K562 (cell line): ENCODE measurements at regions not wholly inside any gene's neighbourhood (a gene's known extent, or its start where the extent isn't known, plus 50 kb on each side); places are given as distances from the start of the nearest gene placed in this dataset.
A peak's percentile ranks its signal among the peaks of the same experiment; 100 is the strongest.

ENCODE experiments used
- ATAC-seq: fragments of 200-7000 bp; cut with Tn5 transposase; 3 replicates; pipeline ENCODE4 v1.9.1; 2020; ENCODE audit warnings: moderate library complexity
- BruUV-seq: library from RNA; stranded (reverse); fragments of 400-500 nt; replicated peaks from 2 replicates; lab custom pipeline; 2021; lab: Mats Ljungman, UMichigan
- CTCF ChIA-PET: fragments of 300-600 bp; formaldehyde crosslinking; extraction: SDS; loops from one replicate; lab custom pipeline; 2021; ENCODE audit warnings: low intra/inter-chr PET ratio; lab: Yijun Ruan, JAX
- POLR2A ChIA-PET: fragments of 300-600, 350-650 bp; sonication (Branson Sonifier 250); formaldehyde crosslinking; extraction: SDS; loops from one replicate; lab custom pipeline; 2021; ENCODE audit warnings: antibody characterized with exemption, inconsistent platforms; lab: Yijun Ruan, JAX
- DNase-seq, 4 experiments: peaks; one replicate each; pipeline versions ENCODE4 v3.0.0 to v3.0.0-alpha.2; 2011 to 2018; ENCODE audit warnings: low spot score in 3 of 4, mixed read lengths in 3 of 4; ENCODE audit errors: extremely low read depth in 1 of 4
- FAIRE-seq: peaks from 2 replicates; lab custom pipeline; 2011; peaks lifted over from hg19 to GRCh38; lab: Jason Lieb, UNC
- H2AFZ ChIP-seq: 2 replicates; pipeline ENCODE4 v1.6.0; 2011; ENCODE audit warnings: low read depth, low read length, control low read depth, inconsistent platforms
- H3K27ac ChIP-seq: fragments of 200-600 bp; 3 replicates; pipeline ENCODE4 v1.8.0; 2011; ENCODE audit warnings: low read depth, mild to moderate bottlenecking, control low read depth, inconsistent platforms, low read length, moderate library complexity, mixed read lengths; ENCODE audit errors: extremely low read depth
- H3K27me3 ChIP-seq, 2 experiments: fragments of 300-600 bp in 1 of 2; 2 replicates in 1 of 2; 3 replicates in 1 of 2; pipeline versions ENCODE4 v1.6.0 to v1.8.0; 2011; ENCODE audit warnings: inconsistent platforms in 2 of 2, low read length in 2 of 2, mild to moderate bottlenecking in 1 of 2, mixed read lengths in 1 of 2, moderate library complexity in 1 of 2; ENCODE audit not compliant: control insufficient read depth in 2 of 2, insufficient read depth in 2 of 2
- H3K36me3 ChIP-seq: fragments of 300-600 bp; 3 replicates; pipeline ENCODE4 v1.8.0; 2011; ENCODE audit warnings: mild to moderate bottlenecking, low read length, inconsistent platforms; ENCODE audit not compliant: control insufficient read depth, insufficient read depth
- H3K4me1 ChIP-seq, 2 experiments: fragments of 200-600 bp in 1 of 2; replicated peaks in 1 of 2; 2 replicates in 1 of 2; 3 replicates in 1 of 2; pipeline versions ENCODE4 v1.5.1 to v1.8.0; 2011; ENCODE audit warnings: inconsistent platforms in 2 of 2, low read length in 2 of 2, mild to moderate bottlenecking in 1 of 2, mixed read lengths in 1 of 2, moderate library complexity in 1 of 2; ENCODE audit not compliant: control insufficient read depth in 2 of 2, insufficient read depth in 2 of 2
- H3K4me2 ChIP-seq: 2 replicates; pipeline ENCODE4 v1.6.1; 2011; ENCODE audit warnings: low read length, control low read depth, inconsistent platforms, mixed read lengths; ENCODE audit not compliant: insufficient read depth
- H3K4me3 ChIP-seq: fragments of 200-600 bp; sonication (generic), shearing (Covaris generic); 2 replicates; pipeline ENCODE4 v1.5.1; 2016; ENCODE audit warnings: control low read depth, inconsistent platforms
- H3K79me2 ChIP-seq: fragments of 200-600 bp; 3 replicates; pipeline ENCODE4 v1.8.0; 2011; ENCODE audit warnings: low read length, inconsistent platforms; ENCODE audit not compliant: control insufficient read depth, insufficient read depth
- H3K9ac ChIP-seq, 2 experiments: 2 replicates each; pipeline versions ENCODE4 v1.6.0 to v1.6.1; 2011; ENCODE audit warnings: low read depth in 2 of 2, low read length in 2 of 2, control low read depth in 1 of 2, inconsistent platforms in 1 of 2, mild to moderate bottlenecking in 1 of 2, mixed read lengths in 1 of 2; ENCODE audit not compliant: insufficient read depth in 1 of 2
- H3K9me1 ChIP-seq: one replicate; pipeline ENCODE4 v1.6.0; 2011; ENCODE audit warnings: inconsistent platforms, mild to moderate bottlenecking, low read length, moderate library complexity; ENCODE audit not compliant: control insufficient read depth, insufficient read depth
- H3K9me3 ChIP-seq: replicated peaks from 2 replicates; pipeline ENCODE4 v1.5.1; 2011; ENCODE audit warnings: low read depth, low read length, inconsistent platforms; ENCODE audit not compliant: control insufficient read depth, insufficient read depth
- H4K20me1 ChIP-seq: replicated peaks from 2 replicates; pipeline ENCODE4 v1.6.1; 2011; ENCODE audit warnings: low read length, inconsistent platforms, mixed read lengths; ENCODE audit not compliant: control insufficient read depth, insufficient read depth
- C11orf30 ChIP-seq: fragments of 450-650 bp; IDR thresholded peaks from 2 replicates; pipeline ENCODE4 v1.6.1; 2016; ENCODE audit warnings: low read depth, mild to moderate bottlenecking
- POLR2G ChIP-seq: fragments of 200-400 bp; formaldehyde crosslinking; IDR thresholded peaks from 2 replicates; pipeline ENCODE4 v1.6.1; 2017; ENCODE audit warnings: low read depth, mild to moderate bottlenecking, antibody characterized with exemption, low read length, moderate library complexity
- XRCC5 ChIP-seq: fragments of 200-400 bp; formaldehyde crosslinking; IDR thresholded peaks from 2 replicates; pipeline ENCODE4 v1.6.1; 2017; ENCODE audit warnings: low read depth, mild to moderate bottlenecking, low read length
- ZNF316 ChIP-seq: fragments of 450-650 bp; IDR thresholded peaks from 2 replicates; pipeline ENCODE4 v1.6.1; 2016
- WGBS: fragments of 100-300 bp; shearing (Covaris generic); methylation state at CpG from one replicate; pipeline ENCODE4 v1.1.6; 2016; ENCODE audit warnings: low coverage, mixed read lengths; ENCODE audit not compliant: insufficient coverage; ENCODE audit errors: missing lambda C conversion rate; 5-methylcytosine and 5-hydroxymethylcytosine counted together
- in situ Hi-C: fragments of 300-500 bp; cut with MboI; formaldehyde crosslinking; loops from 4 replicates; pipeline ENCODE4 v1.15.0; 2018; ENCODE audit warnings: inconsistent platforms, mixed read lengths
- intact Hi-C: fragments of 100-400 bp; cut with micrococcal nuclease; formaldehyde crosslinking; loops from 2 replicates; pipeline ENCODE4 v1.14.2; 2022
- TF ChIP-seq, protein P1 (sequence below): fragments of 450-650 bp; conservative IDR thresholded peaks from 2 replicates; pipeline ENCODE4 v1.6.1; 2016; ENCODE audit warnings: missing genetic modification characterization, low read depth, mild to moderate bottlenecking, missing compliant biosample characterization, moderate library complexity
- TF ChIP-seq, protein P2 (sequence below): IDR thresholded peaks from 2 replicates; pipeline ENCODE4 v1.6.1; 2016; ENCODE audit warnings: missing genetic modification characterization, missing compliant biosample characterization

DNA sequence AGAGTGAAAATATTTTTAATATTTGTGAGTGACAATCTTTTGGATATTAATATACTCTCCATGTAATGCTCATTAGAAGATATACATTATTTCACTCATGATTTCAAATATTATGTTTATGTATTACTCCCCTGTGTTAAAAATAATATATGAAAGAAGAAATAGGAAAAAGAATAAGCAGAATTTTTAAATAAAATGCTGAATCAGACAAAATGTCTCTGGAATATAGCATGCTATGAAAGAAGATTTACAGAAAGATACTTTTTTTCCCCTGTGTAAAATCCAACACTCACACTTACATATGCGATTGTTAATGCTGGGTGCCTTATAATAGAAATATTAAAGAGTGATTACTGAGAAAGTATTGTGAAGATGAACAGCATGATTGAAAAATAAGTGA lies 373.7 kb downstream of the ANXA1 start:
- in situ Hi-C loops (no loop called here), intact Hi-C loops (no loop called here)
- no peak for DNase-seq
- ATAC-seq: no peak
- H3K9ac ChIP-seq: no peak overlapping the region
- H3K27ac ChIP-seq: no peak overlapping the region
- H3K9me1 ChIP-seq: no peaks in the 10 kb centered on the region
- H3K4me3 ChIP-seq: no peak overlapping the region
- 0% methylated on average over 1 of the region's 1 CpG for WGBS
- H3K4me2 ChIP-seq: no peak overlapping the region
- H2AFZ ChIP-seq: no peak overlapping the region
- no peaks in the 10 kb centered on the region for H4K20me1 ChIP-seq
- H3K79me2 ChIP-seq: no peaks in the 10 kb centered on the region
- TF ChIP-seq, protein P1, sequence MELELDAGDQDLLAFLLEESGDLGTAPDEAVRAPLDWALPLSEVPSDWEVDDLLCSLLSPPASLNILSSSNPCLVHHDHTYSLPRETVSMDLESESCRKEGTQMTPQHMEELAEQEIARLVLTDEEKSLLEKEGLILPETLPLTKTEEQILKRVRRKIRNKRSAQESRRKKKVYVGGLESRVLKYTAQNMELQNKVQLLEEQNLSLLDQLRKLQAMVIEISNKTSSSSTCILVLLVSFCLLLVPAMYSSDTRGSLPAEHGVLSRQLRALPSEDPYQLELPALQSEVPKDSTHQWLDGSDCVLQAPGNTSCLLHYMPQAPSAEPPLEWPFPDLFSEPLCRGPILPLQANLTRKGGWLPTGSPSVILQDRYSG (tag): no peak
- TF ChIP-seq ZNF316 (peak; percentile 55; the same call in 1 of the 2 replicates), POLR2G (no peak), XRCC5 (no peak), C11orf30 (peak; percentile 39; the same call in 1 of the 2 replicates)
- TF ChIP-seq, protein P2, sequence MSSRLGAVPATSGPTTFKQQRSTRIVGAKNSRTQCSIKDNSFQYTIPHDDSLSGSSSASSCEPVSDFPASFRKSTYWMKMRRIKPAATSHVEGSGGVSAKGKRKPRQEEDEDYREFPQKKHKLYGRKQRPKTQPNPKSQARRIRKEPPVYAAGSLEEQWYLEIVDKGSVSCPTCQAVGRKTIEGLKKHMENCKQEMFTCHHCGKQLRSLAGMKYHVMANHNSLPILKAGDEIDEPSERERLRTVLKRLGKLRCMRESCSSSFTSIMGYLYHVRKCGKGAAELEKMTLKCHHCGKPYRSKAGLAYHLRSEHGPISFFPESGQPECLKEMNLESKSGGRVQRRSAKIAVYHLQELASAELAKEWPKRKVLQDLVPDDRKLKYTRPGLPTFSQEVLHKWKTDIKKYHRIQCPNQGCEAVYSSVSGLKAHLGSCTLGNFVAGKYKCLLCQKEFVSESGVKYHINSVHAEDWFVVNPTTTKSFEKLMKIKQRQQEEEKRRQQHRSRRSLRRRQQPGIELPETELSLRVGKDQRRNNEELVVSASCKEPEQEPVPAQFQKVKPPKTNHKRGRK (tag): no peak
- no TSS peak for BruUV-seq
- no peaks in the 10 kb centered on the region for H3K4me1 ChIP-seq
- ChIA-PET CTCF (no interaction called here), POLR2A (no interaction called here)
- no peaks in the 10 kb centered on the region for H3K36me3 ChIP-seq
- H3K9me3 ChIP-seq: no peaks in the 10 kb centered on the region
- FAIRE-seq: no peak
- H3K27me3 ChIP-seq: no peaks in the 10 kb centered on the region
